ENCODE measurements at regions not wholly inside any gene's neighbourhood (a gene's known extent, or its start where the extent isn't known, plus 50 kb on each side); places are given as distances from the start of the nearest gene placed in this dataset.

DNA sequence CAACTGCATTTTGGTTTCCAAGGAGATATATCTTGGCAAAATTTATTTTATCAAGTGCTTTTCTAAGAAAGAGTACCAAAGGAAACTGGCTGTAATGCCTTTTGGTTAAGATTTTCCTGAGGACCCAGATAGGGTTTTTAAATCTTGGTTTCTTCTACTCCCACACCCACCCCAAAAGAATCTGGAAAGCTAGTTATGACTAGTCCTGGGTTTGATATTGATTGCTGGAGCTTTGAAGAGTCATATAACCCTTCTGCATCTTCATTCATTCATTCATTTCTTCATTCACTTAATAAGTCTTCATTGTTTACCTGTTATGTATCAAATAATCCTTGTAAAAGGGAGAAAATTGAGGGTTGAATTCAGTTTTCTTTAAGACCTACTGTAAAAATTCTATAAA is 425.2 kb downstream of the PCNX1 start:
- Histone ChIP-seq H3K4me2 (ENCODE audit: low read depth, low read length) (no peak overlapping the region), H3K18ac (ENCODE audit: low read depth, low read length) (no peak overlapping the region), H2AFZ (replicated peaks; ENCODE audit: low read length, poor library complexity) (no peak overlapping the region), H2AK5ac (ENCODE audit: low read depth, low read length) (no peak overlapping the region), H3K4ac (ENCODE audit: low read depth, low read length) (no peak overlapping the region), H3K79me1 (ENCODE audit: low read depth in 1 of 2, low read length in 2 of 2) (peaks cover 35 to 63% of the 10 kb centered on the region in 2 experiments), H3K27me3 (ENCODE audit: control insufficient read depth, insufficient read depth, low read length) (no peaks in the 10 kb centered on the region), H2AK9ac (replicated peaks; ENCODE audit: low read depth, low read length, poor library complexity) (no peak overlapping the region), H2BK15ac (ENCODE audit: low read depth, low read length) (no peak overlapping the region), H3K9me1 (ENCODE audit: insufficient read depth, low read length) (peaks cover 5% of the 10 kb centered on the region; the same call in 1 of the 2 replicates), H2BK5ac (ENCODE audit: low read depth, low read length, poor library complexity, severe bottlenecking) (no peak overlapping the region), H4K20me1 (ENCODE audit: insufficient read depth, low read length) (peaks cover 26% of the 10 kb centered on the region; the same call in 1 of the 2 replicates), H3K4me1 (ENCODE audit: control insufficient read depth, insufficient read depth, low read length) (peaks cover 5% of the 10 kb centered on the region; the same call in 1 of the 2 replicates), H4K91ac (ENCODE audit: insufficient read depth, low read depth, low read length) (no peak overlapping the region), H4K5ac (ENCODE audit: low read depth, low read length) (no peak overlapping the region), H3K27ac (ENCODE audit: insufficient read depth, low read length) (no peak overlapping the region), H3K56ac (ENCODE audit: extremely low read depth, insufficient read depth, low read length) (no peak overlapping the region), H3K9me3 (ENCODE audit: control insufficient read depth, insufficient read depth, low read length) (no peaks in the 10 kb centered on the region), H3K14ac (replicated peaks; ENCODE audit: low read depth, low read length) (no peak overlapping the region), H3K36me3 (ENCODE audit: control insufficient read depth, insufficient read depth, low read length) (0 out of 2 replicates have a peak, but pooled peaks cover 2% of the 10 kb centered on the region), H2BK120ac (ENCODE audit: low read depth, low read length) (no peak overlapping the region), H4K8ac (ENCODE audit: low read depth in 2 of 2, low read length in 2 of 2) (no peak overlapping the region), H3K4me3 (ENCODE audit: insufficient read depth, low read depth, low read length) (no peak overlapping the region), H3K23ac (ENCODE audit: low read depth, low read length) (no peak overlapping the region), H2BK20ac (ENCODE audit: low read depth, low read length) (no peak overlapping the region), H3K9ac (ENCODE audit: low read depth, low read length) (no peak overlapping the region)
- no peak for DNase-seq
- intact Hi-C loops (cut with micrococcal nuclease), result no loop called here
- POLR2A ChIA-PET (ENCODE audit: unreplicated experiment), result no interaction called here
- no peak for ATAC-seq (ENCODE audit: low read depth)
- TF ChIP-seq, protein P1, sequence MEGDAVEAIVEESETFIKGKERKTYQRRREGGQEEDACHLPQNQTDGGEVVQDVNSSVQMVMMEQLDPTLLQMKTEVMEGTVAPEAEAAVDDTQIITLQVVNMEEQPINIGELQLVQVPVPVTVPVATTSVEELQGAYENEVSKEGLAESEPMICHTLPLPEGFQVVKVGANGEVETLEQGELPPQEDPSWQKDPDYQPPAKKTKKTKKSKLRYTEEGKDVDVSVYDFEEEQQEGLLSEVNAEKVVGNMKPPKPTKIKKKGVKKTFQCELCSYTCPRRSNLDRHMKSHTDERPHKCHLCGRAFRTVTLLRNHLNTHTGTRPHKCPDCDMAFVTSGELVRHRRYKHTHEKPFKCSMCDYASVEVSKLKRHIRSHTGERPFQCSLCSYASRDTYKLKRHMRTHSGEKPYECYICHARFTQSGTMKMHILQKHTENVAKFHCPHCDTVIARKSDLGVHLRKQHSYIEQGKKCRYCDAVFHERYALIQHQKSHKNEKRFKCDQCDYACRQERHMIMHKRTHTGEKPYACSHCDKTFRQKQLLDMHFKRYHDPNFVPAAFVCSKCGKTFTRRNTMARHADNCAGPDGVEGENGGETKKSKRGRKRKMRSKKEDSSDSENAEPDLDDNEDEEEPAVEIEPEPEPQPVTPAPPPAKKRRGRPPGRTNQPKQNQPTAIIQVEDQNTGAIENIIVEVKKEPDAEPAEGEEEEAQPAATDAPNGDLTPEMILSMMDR (conservative IDR thresholded peaks at IDR 0.05; ENCODE audit: low read depth, low read length), result no peak
- TF ChIP-seq NFE2L2 (IDR thresholded peaks at IDR 0.05; ENCODE audit: low read depth, low read length), result no peak
- no peak for TF ChIP-seq MXI1 (IDR thresholded peaks at IDR 0.05; ENCODE audit: borderline replicate concordance, low read depth, low read length)
- TF ChIP-seq BHLHE40 (IDR thresholded peaks at IDR 0.05; ENCODE audit: low read depth, low read length), result no peak
- no TSS peak for BruUV-seq (replicated peaks)
- CTCF ChIA-PET, result no interaction called here
- dilution Hi-C loops (cut with HindIII; ENCODE audit: low sequenced_read_pairs, unreplicated experiment), result no loop called here
- in situ Hi-C loops (cut with MboI; ENCODE audit: low sequenced_read_pairs), result no loop called here
